GM12878 (cell line): ENCODE measurements at regions not wholly inside any gene's neighbourhood (a gene's known extent, or its start where the extent isn't known, plus 50 kb on each side); places are given as distances from the start of the nearest gene placed in this dataset.

Experiments
- ATAC-seq: fragments of 200-7000 bp; cut with Tn5 transposase; 3 replicates; pipeline ENCODE4 v1.9.1; 2020; ENCODE audit warnings: mild to moderate bottlenecking, moderate library complexity
- BruUV-seq: library from RNA; stranded (reverse); fragments of 400-500 nt; replicated peaks from 2 replicates; lab custom pipeline; 2021; lab: Mats Ljungman, UMichigan
- CTCF ChIA-PET: fragments of 300-600 bp; sonication (Branson Sonifier 250); formaldehyde crosslinking; extraction: SDS; loops from one replicate; lab custom pipeline; 2021; ENCODE audit warnings: inconsistent platforms; lab: Yijun Ruan, JAX
- POLR2A ChIA-PET: fragments of 350-600 bp; formaldehyde crosslinking; extraction: SDS; loops from one replicate; lab custom pipeline; 2021; ENCODE audit warnings: inconsistent platforms; lab: Charles Lee
- RAD21 ChIA-PET: fragments of 300-600 bp; sonication (Branson Sonifier 250); formaldehyde crosslinking; loops from one replicate; lab custom pipeline; 2023; ENCODE audit warnings: antibody characterized with exemption; ENCODE audit not compliant: unreplicated experiment; lab: Charles Lee
- SMC1A ChIA-PET: fragments of 300-600 bp; sonication (Branson Sonifier 250); formaldehyde crosslinking; loops from one replicate; lab custom pipeline; 2023; ENCODE audit not compliant: unreplicated experiment, uncharacterized antibody; lab: Charles Lee
- DNase-seq: peaks from one replicate; pipeline ENCODE4 v3.0.0-alpha.2; 2011; ENCODE audit warnings: low read depth, low spot score
- FAIRE-seq: peaks from 3 replicates; lab custom pipeline; 2011; peaks lifted over from hg19 to GRCh38; lab: Jason Lieb, UNC
- H2AFZ ChIP-seq: 2 replicates; pipeline ENCODE4 v1.6.0; 2011; ENCODE audit warnings: low read depth, low read length, control low read depth; ENCODE audit not compliant: control insufficient read depth
- H3K27ac ChIP-seq: 2 replicates; pipeline ENCODE4 v1.5.1; 2011; ENCODE audit warnings: control low read depth; ENCODE audit not compliant: control insufficient read depth, insufficient read depth
- H3K27me3 ChIP-seq, 2 experiments: replicated peaks in 1 of 2; 2 replicates each; pipeline versions ENCODE4 v1.6.0 to v1.6.1; 2011; ENCODE audit warnings: low read length in 1 of 2; ENCODE audit not compliant: control insufficient read depth in 2 of 2, insufficient read depth in 2 of 2
- H3K36me3 ChIP-seq, 2 experiments: 2 replicates each; pipeline ENCODE4 v1.5.1; 2011; ENCODE audit warnings: low read length in 1 of 2; ENCODE audit not compliant: control insufficient read depth in 2 of 2, insufficient read depth in 2 of 2
- H3K4me1 ChIP-seq: 2 replicates; pipeline ENCODE4 v1.6.1; 2011; ENCODE audit warnings: mild to moderate bottlenecking, low read length, moderate library complexity, mixed read lengths; ENCODE audit not compliant: control insufficient read depth, insufficient read depth
- H3K4me2 ChIP-seq: 2 replicates; pipeline ENCODE4 v1.6.0; 2011; ENCODE audit warnings: control low read depth; ENCODE audit not compliant: control insufficient read depth, insufficient read depth
- H3K4me3 ChIP-seq: fragments of 200-600 bp; sonication (generic); 2 replicates; pipeline ENCODE4 v1.5.1; 2016
- H3K79me2 ChIP-seq: 2 replicates; pipeline ENCODE4 v1.6.0; 2011; ENCODE audit warnings: low read length; ENCODE audit not compliant: control insufficient read depth, insufficient read depth
- H3K9ac ChIP-seq: 2 replicates; pipeline ENCODE4 v1.8.0; 2011; ENCODE audit warnings: low read length, control low read depth, mixed read lengths; ENCODE audit not compliant: control insufficient read depth, insufficient read depth
- H3K9me3 ChIP-seq: replicated peaks from 3 replicates; pipeline ENCODE4 v1.5.1; 2011; ENCODE audit warnings: mild to moderate bottlenecking, low read length; ENCODE audit not compliant: control insufficient read depth, insufficient read depth
- H4K20me1 ChIP-seq: 2 replicates; pipeline ENCODE4 v1.6.0; 2011; ENCODE audit not compliant: control insufficient read depth, insufficient read depth
- ATF3 ChIP-seq: IDR thresholded peaks from 2 replicates; pipeline ENCODE4 v1.6.1; 2011; ENCODE audit warnings: low read depth, mild to moderate bottlenecking, low read length, moderate library complexity, borderline replicate concordance; ENCODE audit errors: extremely low read depth
- FOS ChIP-seq: IDR thresholded peaks from 3 replicates; pipeline ENCODE4 v1.6.1; 2011; ENCODE audit warnings: borderline replicate concordance; ENCODE audit not compliant: insufficient read length; ENCODE audit errors: extremely low read depth
- GATAD2B ChIP-seq: fragments of 450-650 bp; conservative IDR thresholded peaks from 2 replicates; pipeline ENCODE4 v1.6.1; 2017; ENCODE audit warnings: low read depth, mild to moderate bottlenecking, moderate library complexity
- IKZF1 ChIP-seq: fragments of 450-650 bp; conservative IDR thresholded peaks from 2 replicates; pipeline ENCODE4 v1.6.1; 2017; ENCODE audit warnings: antibody characterized with exemption, mild to moderate bottlenecking
- JUND ChIP-seq: IDR thresholded peaks from 2 replicates; pipeline ENCODE4 v1.6.1; 2012; ENCODE audit warnings: low read depth, mild to moderate bottlenecking, low read length, improper control_type of control experiment, moderate library complexity
- TBL1XR1 ChIP-seq: IDR thresholded peaks from 2 replicates; pipeline ENCODE4 v1.6.1; 2012; ENCODE audit warnings: low read depth, low read length, improper control_type of control experiment
- ZBTB33 ChIP-seq: fragments of 450-650 bp; IDR thresholded peaks from 2 replicates; pipeline ENCODE4 v1.6.1; 2017; ENCODE audit warnings: mild to moderate bottlenecking
- WGBS: methylation state at CpG from one replicate; pipeline ENCODE4 v1.1.6; 2016; ENCODE audit warnings: low lambda C conversion rate; ENCODE audit not compliant: insufficient replicate concordance, insufficient coverage; ENCODE audit errors: missing lambda C conversion rate; 5-methylcytosine and 5-hydroxymethylcytosine counted together
- in situ Hi-C: fragments of 300-500 bp; cut with MboI; formaldehyde crosslinking; loops from 9 replicates; pipeline ENCODE4 v1.14.3; 2018; ENCODE audit warnings: mixed read lengths
- intact Hi-C: fragments of 100-400 bp; cut with micrococcal nuclease; formaldehyde crosslinking; loops from one replicate; pipeline ENCODE4 v1.14.2; 2022; ENCODE audit not compliant: unreplicated experiment
- TF ChIP-seq, protein P1 (sequence below): fragments of 450-650 bp; IDR thresholded peaks from 2 replicates; pipeline ENCODE4 v1.6.1; 2017; ENCODE audit warnings: mild to moderate bottlenecking, low read depth, inconsistent platforms; ENCODE audit not compliant: poor library complexity, severe bottlenecking
- TF ChIP-seq, protein P2 (sequence below): fragments of 150-350 bp; IDR thresholded peaks from 2 replicates; pipeline ENCODE4 v1.6.1; 2014; ENCODE audit warnings: mild to moderate bottlenecking, low read depth, low read length

DNA sequence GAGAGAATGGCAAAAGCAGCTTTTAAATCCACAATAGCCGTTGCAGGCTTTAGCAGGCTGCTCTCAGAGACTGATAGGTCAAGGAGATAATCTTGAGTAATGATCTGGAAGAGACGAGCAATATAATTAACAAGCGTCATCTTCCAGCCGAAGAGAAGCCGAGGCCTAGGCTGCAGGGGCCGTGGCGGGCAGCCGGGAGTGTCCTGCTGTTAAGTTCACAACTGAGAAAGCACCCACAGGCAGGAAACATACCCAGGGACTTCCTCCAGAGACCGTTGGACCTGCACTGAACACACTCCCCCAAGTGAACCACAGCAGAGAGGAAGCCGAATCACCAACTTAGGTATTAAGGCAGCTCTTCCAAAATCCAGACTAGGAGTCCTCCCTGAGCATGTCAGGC, 182.3 kb downstream of the IRX2 start:
- Histone ChIP-seq H3K4me1 (no peaks in the 10 kb centered on the region), H3K27ac (no peak overlapping the region), H4K20me1 (no peaks in the 10 kb centered on the region), H3K36me3 (no peaks in the 10 kb centered on the region), H3K9ac (no peak overlapping the region), H3K4me3 (no peak overlapping the region), H3K27me3 (no peaks in the 10 kb centered on the region), H3K9me3 (no peaks in the 10 kb centered on the region; the same call in 2 of the 3 replicates), H3K4me2 (no peak overlapping the region), H2AFZ (no peak overlapping the region), H3K79me2 (no peaks in the 10 kb centered on the region)
- no TSS peak for BruUV-seq
- in situ Hi-C loops (no loop called here), intact Hi-C loops (no loop called here)
- no peak for DNase-seq
- ChIA-PET CTCF (no interaction called here), POLR2A (no interaction called here), SMC1A (no interaction called here), RAD21 (no interaction called here)
- no peak for FAIRE-seq
- 10% methylated on average over 10 of the region's 10 CpGs for WGBS
- no peak for ATAC-seq
- no peak for TF ChIP-seq IKZF1
- TF ChIP-seq JUND: no peak
- TF ChIP-seq GATAD2B: no peak
- TF ChIP-seq ZBTB33: no peak
- TF ChIP-seq, protein P1, sequence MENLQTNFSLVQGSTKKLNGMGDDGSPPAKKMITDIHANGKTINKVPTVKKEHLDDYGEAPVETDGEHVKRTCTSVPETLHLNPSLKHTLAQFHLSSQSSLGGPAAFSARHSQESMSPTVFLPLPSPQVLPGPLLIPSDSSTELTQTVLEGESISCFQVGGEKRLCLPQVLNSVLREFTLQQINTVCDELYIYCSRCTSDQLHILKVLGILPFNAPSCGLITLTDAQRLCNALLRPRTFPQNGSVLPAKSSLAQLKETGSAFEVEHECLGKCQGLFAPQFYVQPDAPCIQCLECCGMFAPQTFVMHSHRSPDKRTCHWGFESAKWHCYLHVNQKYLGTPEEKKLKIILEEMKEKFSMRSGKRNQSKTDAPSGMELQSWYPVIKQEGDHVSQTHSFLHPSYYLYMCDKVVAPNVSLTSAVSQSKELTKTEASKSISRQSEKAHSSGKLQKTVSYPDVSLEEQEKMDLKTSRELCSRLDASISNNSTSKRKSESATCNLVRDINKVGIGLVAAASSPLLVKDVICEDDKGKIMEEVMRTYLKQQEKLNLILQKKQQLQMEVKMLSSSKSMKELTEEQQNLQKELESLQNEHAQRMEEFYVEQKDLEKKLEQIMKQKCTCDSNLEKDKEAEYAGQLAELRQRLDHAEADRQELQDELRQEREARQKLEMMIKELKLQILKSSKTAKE: no peak
- TF ChIP-seq FOS: no peak
- no peak for TF ChIP-seq ATF3
- TF ChIP-seq, protein P2, sequence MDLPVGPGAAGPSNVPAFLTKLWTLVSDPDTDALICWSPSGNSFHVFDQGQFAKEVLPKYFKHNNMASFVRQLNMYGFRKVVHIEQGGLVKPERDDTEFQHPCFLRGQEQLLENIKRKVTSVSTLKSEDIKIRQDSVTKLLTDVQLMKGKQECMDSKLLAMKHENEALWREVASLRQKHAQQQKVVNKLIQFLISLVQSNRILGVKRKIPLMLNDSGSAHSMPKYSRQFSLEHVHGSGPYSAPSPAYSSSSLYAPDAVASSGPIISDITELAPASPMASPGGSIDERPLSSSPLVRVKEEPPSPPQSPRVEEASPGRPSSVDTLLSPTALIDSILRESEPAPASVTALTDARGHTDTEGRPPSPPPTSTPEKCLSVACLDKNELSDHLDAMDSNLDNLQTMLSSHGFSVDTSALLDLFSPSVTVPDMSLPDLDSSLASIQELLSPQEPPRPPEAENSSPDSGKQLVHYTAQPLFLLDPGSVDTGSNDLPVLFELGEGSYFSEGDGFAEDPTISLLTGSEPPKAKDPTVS: no peak
- TF ChIP-seq TBL1XR1: no peak
